ENCODE measurements at regions not wholly inside any gene's neighbourhood (a gene's known extent, or its start where the extent isn't known, plus 50 kb on each side); places are given as distances from the start of the nearest gene placed in this dataset.

DNA sequence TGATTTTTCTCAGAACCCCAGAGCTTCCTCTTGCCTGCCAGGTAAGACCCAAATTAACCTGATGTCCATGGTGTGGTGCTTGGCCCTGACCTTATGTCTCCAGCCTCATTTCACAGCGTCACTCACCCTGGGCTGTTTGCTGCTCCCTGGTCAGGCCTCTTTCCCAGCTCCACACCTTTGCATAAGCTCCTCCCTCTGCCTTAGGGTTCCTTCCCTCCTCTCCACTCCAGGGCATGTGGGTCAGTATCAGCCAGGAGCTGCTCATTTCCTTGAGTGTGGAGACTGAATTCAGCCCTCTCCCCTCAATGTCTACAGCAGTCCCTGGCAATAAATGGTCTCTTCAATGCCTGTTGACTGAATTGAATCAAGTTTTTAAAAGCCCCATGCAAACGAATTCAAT, 75.6 kb upstream of the ANKRD34C start:
- no peak for FAIRE-seq
- H3K36me3 ChIP-seq (ENCODE audit: control insufficient read depth in 2 of 3, insufficient read depth in 3 of 3, low read length in 3 of 3), result no peaks in the 10 kb centered on the region
- no peak overlapping the region for H3K4me3 ChIP-seq (ENCODE audit: low read length in 3 of 3)
- TF ChIP-seq, protein P1, sequence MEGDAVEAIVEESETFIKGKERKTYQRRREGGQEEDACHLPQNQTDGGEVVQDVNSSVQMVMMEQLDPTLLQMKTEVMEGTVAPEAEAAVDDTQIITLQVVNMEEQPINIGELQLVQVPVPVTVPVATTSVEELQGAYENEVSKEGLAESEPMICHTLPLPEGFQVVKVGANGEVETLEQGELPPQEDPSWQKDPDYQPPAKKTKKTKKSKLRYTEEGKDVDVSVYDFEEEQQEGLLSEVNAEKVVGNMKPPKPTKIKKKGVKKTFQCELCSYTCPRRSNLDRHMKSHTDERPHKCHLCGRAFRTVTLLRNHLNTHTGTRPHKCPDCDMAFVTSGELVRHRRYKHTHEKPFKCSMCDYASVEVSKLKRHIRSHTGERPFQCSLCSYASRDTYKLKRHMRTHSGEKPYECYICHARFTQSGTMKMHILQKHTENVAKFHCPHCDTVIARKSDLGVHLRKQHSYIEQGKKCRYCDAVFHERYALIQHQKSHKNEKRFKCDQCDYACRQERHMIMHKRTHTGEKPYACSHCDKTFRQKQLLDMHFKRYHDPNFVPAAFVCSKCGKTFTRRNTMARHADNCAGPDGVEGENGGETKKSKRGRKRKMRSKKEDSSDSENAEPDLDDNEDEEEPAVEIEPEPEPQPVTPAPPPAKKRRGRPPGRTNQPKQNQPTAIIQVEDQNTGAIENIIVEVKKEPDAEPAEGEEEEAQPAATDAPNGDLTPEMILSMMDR (IDR thresholded peaks at IDR 0.05; ENCODE audit: borderline replicate concordance, extremely low read depth, insufficient read depth), result no peak
- no peak for DNase-seq
- H3K27ac ChIP-seq (ENCODE audit: low read depth in 2 of 2, low read length in 2 of 2), result no peak overlapping the region
- no peaks in the 10 kb centered on the region for H3K27me3 ChIP-seq (ENCODE audit: control insufficient read depth, insufficient read depth, low read length)
- intact Hi-C loops (cut with DNase I), result no loop called here
- no peak overlapping the region for H3K9ac ChIP-seq (ENCODE audit: low read length in 3 of 3)
- no peaks in the 10 kb centered on the region for H3K9me3 ChIP-seq (ENCODE audit: control insufficient read depth in 2 of 3, insufficient read depth in 1 of 3, low read length in 3 of 3)
- H3K4me1 ChIP-seq (ENCODE audit: control insufficient read depth in 2 of 3, insufficient read depth in 2 of 3, low read depth in 1 of 3, low read length in 3 of 3), result no peaks in the 10 kb centered on the region

DNA sequence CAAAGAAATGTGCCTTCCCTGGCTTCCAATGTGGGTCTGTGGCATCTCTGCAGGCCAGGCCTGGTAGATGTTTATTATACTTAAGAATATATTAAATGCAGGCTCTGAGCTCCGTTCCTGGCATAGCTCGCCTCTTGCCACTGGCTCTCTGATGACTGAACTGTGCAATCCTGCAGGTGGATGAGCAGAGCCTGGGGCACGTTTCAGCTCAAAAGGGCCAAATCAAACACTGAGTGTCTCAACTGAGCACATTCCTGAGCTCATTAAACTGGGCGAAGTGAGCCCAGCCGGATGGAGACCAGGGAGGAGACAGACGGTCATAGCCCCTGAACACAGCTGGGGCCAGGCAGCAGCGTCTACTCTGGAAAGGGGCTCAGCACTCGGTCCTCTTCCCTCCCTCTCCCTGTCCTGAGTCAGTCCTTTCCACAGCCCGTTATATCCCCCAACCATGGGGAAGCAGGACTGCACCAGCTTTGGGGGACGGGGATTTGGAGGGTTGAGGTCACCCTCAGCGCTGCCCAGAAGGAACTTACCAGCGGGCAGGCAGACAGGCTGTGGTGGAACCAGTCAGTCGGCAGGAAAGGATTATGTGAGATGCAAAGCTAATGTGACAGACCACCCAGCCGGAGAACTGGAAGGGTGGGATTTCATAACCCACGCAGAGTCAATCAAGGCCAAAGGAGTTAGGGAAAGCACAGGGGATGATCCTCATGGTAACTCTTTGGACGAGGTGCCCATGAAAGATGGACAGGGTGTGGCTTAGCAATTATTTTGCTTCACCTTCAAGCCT, 77.4 kb upstream of the ANKRD34C start:
- intact Hi-C loops (cut with DNase I), result no loop called here
- Histone ChIP-seq H3K9ac (ENCODE audit: low read length in 3 of 3) (no peak overlapping the region), H3K27me3 (ENCODE audit: control insufficient read depth, insufficient read depth, low read length) (no peaks in the 10 kb centered on the region), H3K4me1 (ENCODE audit: control insufficient read depth in 2 of 3, insufficient read depth in 2 of 3, low read depth in 1 of 3, low read length in 3 of 3) (no peaks in the 10 kb centered on the region), H3K9me3 (ENCODE audit: control insufficient read depth in 2 of 3, insufficient read depth in 1 of 3, low read length in 3 of 3) (no peaks in the 10 kb centered on the region), H3K4me3 (ENCODE audit: low read length in 3 of 3) (no peak overlapping the region), H3K36me3 (ENCODE audit: control insufficient read depth in 2 of 3, insufficient read depth in 3 of 3, low read length in 3 of 3) (no peaks in the 10 kb centered on the region), H3K27ac (ENCODE audit: low read depth in 2 of 2, low read length in 2 of 2) (no peak overlapping the region)
- no peak for FAIRE-seq
- TF ChIP-seq, protein P1 (IDR thresholded peaks at IDR 0.05; ENCODE audit: borderline replicate concordance, extremely low read depth, insufficient read depth), result no peak
- peak in 1 of 5 donors; percentile 25 for DNase-seq

DNA sequence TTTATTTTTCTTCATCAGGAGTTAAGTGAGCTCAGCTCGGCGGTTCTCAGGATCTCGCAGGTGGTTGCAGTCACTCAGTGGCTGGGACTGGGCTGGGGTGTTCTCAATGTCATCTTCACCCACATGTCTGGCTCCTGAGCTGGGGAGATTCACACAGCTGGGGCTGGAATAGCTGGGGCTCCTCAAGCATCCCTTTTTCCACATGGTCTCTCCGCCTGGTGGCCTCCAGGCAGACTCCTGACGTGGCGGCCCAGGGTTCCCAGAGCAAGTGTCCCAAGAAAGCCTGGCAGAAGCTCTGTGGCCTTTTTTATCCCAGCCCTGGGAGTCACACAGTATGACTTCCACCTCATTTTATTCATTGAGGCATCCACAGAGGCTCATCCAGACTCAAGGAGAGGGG, 84.1 kb upstream of the ANKRD34C start:
- intact Hi-C loops (cut with DNase I), result no loop called here
- TF ChIP-seq, protein P1 (IDR thresholded peaks at IDR 0.05; ENCODE audit: borderline replicate concordance, extremely low read depth, insufficient read depth), result no peak
- Histone ChIP-seq H3K27ac (ENCODE audit: low read depth in 2 of 2, low read length in 2 of 2) (no peak overlapping the region), H3K9ac (ENCODE audit: low read length in 3 of 3) (no peak overlapping the region), H3K4me1 (ENCODE audit: control insufficient read depth in 2 of 3, insufficient read depth in 2 of 3, low read depth in 1 of 3, low read length in 3 of 3) (no peaks in the 10 kb centered on the region), H3K9me3 (ENCODE audit: control insufficient read depth in 2 of 3, insufficient read depth in 1 of 3, low read length in 3 of 3) (no peaks in the 10 kb centered on the region), H3K4me3 (ENCODE audit: low read length in 3 of 3) (no peak overlapping the region), H3K36me3 (ENCODE audit: control insufficient read depth in 2 of 3, insufficient read depth in 3 of 3, low read length in 3 of 3) (no peaks in the 10 kb centered on the region), H3K27me3 (ENCODE audit: control insufficient read depth, insufficient read depth, low read length) (no peaks in the 10 kb centered on the region)
- DNase-seq (no peak), FAIRE-seq (no peak)
